H4 (cell line): ENCODE measurements at regions not wholly inside any gene's neighbourhood (a gene's known extent, or its start where the extent isn't known, plus 50 kb on each side); places are given as distances from the start of the nearest gene placed in this dataset.
"Not testable (repeated sequence)": the region's sequence is repeated elsewhere in the genome, so short reads cannot be mapped to it uniquely, and the experiment has no call there.

Experiments
- DNase-seq: peaks from one replicate; pipeline ENCODE4 v3.0.0-alpha.2; 2015; ENCODE audit warnings: low spot score

DNA sequence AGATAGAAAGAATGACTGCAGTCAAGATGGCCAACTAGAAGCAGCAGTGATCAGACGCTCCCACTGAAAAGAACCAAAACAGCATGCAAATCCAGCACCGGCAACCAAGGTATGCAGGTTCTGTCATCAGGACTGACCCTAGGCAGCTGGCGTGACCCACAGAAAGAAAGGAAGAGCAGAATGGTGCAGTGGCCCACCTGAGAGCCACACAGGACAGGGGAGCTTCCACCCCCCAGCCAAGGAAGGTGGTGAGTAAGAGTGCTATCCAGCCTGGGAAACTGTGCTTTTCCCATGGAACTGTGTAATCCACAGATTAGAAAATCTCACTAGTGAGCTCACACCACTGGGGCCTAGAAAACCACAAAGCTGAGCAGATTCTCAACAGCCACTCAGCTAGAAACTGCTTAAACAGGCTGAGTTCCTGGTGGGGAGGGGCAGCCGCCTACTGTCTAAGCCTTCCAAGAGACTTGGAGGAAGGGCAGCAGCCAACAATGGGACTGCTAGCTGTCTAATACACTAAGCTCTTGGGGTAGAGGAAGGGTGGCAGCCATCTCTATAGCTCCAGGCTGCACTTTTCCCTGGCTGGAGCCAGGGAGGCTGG is 127.9 kb downstream of the EVA1A start:
- DNase-seq, result peak; percentile 13

- peak; percentile 23 for DNase-seq
Observed at GRCh38 chr2:75431763-75432162, 129.0 kb downstream of the EVA1A start.

- DNase-seq, result no peak
Observed at GRCh38 chr2:75431276-75431675, 129.5 kb downstream of the EVA1A start.

DNA sequence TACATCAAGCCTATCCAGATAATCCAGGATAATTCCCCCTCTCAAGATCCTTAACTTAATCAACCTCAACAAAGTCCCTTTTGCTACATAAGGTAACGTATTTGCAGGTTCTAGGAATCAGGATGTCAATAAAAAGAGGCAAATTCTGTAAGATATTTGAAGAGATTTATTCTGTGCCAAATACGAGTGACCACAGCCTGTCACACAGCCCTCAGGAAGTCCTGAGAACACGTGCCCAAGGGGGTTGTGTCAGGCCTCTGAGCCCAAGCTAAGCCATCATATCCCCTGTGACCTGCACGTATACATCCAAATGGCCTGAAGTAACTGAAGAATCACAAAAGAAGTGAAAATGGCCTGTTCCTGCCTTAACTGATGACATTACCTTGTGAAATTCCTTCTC is 130.3 kb downstream of the EVA1A start:
- DNase-seq, result not testable (repeated sequence)

DNA sequence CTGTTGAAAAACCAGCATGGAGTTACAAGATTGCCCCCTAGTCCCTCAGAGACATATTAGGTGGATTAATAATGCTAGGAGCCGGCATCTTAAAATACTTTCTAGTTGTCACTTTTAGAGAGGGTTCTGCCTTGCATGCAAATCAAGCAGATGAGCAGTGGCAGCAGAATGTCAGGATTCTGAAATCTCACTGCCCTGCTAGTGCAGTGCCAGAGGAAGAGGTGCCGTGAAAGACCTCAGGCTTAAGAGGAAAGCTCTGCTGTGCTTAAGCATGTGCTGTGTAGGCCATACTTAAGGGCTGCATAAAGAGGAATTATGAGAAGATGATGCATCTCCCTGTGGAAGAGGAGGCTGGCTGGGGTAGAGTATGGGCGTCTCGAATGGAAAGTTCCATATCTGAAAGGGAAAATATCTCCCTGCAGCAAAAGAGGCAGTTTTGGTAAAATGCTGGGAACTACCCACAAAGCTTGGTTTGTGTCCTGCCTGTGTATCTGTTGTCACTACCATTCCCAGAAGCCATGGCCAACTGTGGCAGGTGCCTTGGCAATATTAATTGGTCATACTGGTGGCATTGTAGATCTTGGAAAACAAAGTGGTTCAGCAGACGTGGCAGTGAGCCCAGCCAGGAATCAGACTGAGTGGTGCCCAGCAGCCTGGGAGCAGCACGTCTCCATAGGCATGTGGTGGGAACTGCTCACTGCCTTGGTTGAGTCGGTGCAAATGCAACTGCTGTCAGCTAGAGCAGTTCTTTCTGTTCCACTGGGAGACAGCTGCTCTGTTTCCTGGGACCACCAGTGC is 131.9 kb downstream of the EVA1A start:
- DNase-seq, result no peak

- no peak for DNase-seq
Observed at GRCh38 chr2:75428060-75428459, 132.7 kb downstream of the EVA1A start.

GRCh38 chr2:75424936-75425619 is 135.7 kb downstream of the EVA1A start:
- peak; percentile 24 for DNase-seq

GRCh38 chr2:75421986-75422385 is 138.8 kb downstream of the EVA1A start:
- DNase-seq, result no peak

- no peak for DNase-seq
Observed at GRCh38 chr2:75416420-75417342, 144.1 kb downstream of the EVA1A start.

- DNase-seq, result no peak
Observed at GRCh38 chr2:75415731-75416130, 145.0 kb downstream of the EVA1A start.

DNA sequence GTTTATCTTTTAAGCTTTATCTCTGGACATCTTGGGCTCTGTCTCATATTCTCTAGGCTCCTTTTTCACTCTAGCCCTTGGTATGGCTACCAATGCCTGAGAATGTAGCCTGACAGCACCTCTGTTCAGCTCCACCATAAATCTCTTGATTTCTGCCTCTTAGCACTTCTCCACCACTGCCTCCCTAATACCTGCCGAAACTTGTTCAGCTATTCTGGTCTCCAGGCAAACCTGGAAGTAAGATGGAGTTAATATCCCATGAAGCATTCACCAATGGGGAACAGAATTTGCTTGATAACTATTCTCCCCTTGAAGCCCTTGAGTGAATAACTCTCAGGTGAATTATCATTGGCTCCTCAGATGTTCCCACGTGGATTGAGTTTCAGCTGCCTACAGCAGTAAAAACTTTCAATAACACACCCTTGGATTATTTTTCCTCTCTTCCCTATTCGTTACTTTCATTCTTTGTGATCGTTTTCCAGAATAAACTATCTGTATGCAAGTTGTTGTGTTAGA is 145.6 kb downstream of the EVA1A start:
- no peak for DNase-seq

DNA sequence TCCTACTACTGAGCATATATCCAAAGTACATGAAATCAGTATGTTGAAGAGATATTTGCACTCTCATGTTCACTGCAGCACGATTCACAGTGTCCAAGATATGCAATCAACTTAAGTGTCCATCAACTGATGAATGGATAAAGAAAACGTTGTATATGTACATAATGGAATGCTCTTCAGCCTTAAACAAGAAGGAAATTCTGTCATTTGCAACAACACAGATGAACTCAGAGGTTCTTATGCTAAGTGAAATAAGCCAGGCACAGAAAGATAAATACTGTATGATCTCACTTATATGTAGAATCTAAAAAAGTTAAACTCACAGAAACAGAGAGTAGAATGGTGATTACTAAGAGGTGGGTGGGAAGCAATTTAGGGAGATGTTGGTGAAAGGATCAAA is 149.2 kb downstream of the EVA1A start:
- DNase-seq, result no peak

DNA sequence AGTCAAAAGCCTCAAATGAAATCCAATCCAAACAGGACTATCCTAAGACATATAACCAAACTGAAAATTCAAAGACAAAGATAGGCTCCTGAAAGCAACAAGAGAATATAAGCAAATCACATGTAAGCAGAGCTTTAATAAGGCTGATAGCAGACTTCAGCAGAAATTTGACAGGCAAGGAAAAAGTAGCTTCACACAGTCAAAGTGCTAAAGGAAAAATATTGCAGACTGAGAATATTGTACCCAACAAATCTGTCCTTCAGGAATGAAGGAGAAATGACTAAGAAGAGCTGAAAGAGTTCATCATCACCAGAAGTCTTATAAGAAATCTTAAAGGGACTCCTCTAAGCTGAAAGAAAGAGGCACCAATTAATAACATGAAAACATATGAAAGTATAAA is 150.0 kb downstream of the EVA1A start:
- DNase-seq, result no peak

DNA sequence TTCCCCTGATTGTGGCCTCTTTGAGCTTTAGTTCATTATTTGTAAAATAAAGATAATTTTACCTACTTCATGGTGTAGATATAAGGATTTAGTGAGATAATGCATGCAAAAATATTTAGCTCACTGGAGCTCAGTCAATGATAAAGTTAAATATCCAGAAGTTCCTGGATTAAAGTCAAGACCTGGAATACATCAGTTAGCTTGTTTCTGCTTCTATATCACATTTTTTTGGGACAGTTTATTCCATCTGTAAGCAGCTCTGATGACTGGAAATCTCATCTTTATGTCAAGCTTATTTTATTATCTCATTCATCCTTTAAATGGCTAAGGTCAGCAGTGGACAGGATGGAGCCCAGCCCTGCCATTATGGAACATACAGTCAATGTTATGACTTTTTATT is 152.0 kb downstream of the EVA1A start:
- no peak for DNase-seq

DNA sequence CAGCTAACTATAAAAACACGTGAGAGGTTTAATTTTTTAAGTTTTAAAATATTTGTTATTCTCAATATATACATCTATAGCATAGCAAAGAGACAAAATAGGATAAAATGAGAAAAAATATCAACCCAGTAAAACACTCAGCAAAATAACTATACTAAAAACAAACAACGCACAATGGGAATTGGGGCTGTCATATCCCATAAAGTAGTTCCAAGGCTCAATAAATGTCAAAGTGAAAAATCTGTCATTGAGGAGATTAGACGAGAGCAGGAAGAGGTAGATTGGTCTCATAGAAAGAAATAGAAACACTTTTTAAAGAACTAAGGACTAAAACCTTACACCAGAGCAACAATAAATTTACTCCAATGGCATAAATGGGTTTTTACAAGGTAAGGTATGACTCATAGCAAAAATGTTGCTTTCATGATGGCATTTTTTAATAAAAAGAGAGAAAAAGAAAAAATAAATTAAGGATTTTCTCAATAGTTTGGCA is 153.7 kb downstream of the EVA1A start:
- DNase-seq, result no peak

DNA sequence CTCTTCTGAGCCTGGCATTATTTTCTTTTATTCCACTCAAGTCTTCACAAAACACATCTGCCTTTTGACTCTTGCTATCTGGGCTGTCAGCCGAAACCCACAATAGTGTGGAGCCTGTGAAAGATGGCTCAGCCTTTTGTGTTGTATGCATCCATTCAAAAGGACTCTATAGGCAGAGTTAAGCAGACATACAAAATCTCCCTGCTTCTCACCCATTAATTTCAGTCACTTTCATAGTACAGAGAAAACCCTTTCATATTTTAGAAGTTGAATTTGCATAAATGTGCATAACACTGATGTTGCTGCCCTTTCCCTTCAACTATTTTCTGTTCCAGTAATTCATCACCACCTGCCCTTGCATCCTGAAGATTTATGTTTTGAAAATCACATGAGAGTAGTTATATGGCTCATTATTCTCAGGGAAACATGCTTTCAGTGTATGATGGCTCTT is 154.6 kb downstream of the EVA1A start:
- no peak for DNase-seq

GRCh38 chr2:75405000-75405399 is 155.7 kb downstream of the EVA1A start:
- DNase-seq, result no peak

- DNase-seq, result peak; percentile 55
Observed at GRCh38 chr2:75403991-75404428, 156.7 kb downstream of the EVA1A start.

- DNase-seq, result no peak
Observed at GRCh38 chr2:75396314-75396713, 164.4 kb downstream of the EVA1A start.

- DNase-seq, result not testable (repeated sequence)
Observed at GRCh38 chr2:75394764-75395163, 166.0 kb downstream of the EVA1A start.

DNA sequence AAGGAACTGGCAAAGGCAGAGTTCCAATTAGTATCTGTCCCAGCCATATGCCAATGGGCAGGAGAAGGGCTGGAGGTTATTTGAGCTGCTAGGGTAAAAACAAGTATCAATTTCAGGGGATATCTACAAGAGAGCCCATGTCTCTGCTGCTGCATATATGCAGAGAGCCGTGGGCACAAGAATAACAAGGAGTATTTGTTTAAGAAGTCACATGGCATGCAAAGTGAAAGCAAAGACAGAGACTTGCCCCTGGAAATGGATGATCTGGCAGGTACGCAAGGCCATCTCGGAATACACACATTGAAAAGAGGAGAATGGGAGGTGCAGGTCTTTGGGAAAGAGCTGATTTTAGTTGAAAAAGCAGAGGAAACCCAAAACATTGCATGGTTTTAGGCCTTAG is 170.6 kb downstream of the EVA1A start:
- DNase-seq, result no peak
